SK-MEL-5 (cell line): ENCODE measurements at regions not wholly inside any gene's neighbourhood (a gene's known extent, or its start where the extent isn't known, plus 50 kb on each side); places are given as distances from the start of the nearest gene placed in this dataset.

Experiments used
- DNase-seq: peaks from one replicate; pipeline ENCODE4 v3.0.0-alpha.2; 2016; ENCODE audit warnings: low read depth, low spot score
- in situ Hi-C: cut with HindIII; loops from 2 replicates; pipeline ENCODE4 v1.10.0; 2016; ENCODE audit warnings: low sequenced_read_pairs, high pct_unique_total_duplicates, low pct_unique_long_range_greater_than_20kb

DNA sequence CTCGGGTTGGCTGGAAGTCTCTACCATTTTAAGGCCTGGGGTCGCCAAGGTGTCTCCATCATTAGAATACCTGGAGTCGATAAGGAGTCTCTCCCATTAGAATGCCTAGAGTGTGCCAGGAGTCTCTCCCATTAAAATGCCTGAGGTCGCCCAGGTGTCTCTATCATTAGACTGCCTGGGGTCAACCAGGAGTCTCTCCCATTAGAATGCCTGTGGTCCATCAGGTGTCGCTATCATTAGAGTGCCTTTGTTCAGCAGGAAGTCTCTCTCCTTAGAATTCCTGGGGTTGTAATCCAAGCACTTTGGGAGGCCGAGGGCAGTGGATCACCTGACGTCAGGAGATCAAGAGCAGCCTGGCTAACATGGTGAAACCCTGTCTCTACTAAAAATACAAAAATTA, 1533.0 kb downstream of the UQCRFS1 start:
- in situ Hi-C loops = no loop called here
- no peak for DNase-seq

DNA sequence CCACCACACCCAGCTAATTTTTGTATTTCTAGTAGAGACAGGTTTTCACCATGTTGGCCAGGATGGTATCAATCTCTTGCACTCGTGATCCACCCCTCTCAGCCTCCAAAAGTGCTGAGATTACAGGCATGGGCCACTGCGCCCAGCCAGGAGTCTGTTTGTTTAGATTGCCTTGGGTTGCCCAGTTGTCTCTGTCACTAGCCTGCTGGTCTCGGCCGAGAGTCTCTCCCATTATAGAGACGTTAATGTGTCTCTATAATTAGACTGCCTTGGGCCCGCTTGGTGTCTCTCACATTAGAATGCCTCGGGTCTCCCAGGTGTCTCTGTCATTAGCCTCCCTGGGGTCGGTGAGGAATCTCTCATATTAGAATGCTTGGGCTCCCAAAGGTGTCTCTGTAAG, 1533.6 kb downstream of the UQCRFS1 start:
- no peak for DNase-seq
- in situ Hi-C loops = no loop called here

DNA sequence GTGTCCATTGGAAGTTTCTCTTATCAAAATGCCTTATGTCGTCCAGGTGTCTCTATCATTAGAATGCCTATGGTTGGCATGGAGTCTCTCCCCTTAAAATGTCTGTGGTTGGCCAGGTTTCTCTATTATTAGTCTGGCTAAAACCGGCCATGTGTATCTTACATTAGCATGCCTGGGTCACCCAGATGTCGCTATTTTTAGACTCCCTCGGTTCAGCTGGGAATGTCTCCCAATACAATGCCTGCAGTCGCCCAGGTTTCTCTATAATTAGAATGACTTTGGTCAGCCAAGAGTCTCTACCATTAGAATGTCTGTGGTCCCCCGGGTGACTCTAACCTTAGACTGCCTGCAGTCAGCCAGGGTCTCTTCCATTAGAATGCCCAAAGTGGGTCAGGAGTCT, 1536.1 kb downstream of the UQCRFS1 start:
- in situ Hi-C loops = no loop called here
- DNase-seq = no peak

DNA sequence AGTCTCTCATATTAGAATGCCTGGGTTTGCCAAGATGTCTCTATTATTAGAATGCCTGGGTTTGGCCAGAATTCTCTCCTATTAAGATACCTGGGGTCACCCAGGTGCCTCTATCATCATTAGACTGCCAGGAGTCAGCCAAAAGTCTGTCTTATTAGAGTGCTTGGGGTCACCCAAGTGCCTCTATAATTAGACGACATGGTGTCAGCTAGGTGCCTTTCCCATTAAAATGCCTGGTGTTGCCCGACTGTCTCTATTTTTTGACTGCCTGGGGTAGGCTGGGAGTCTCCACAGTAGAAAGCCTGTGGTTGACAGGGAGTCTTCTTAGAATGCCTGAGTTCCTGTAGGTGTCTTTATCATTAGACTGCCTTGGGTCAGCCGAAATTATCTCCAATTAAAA, 1536.6 kb downstream of the UQCRFS1 start:
- in situ Hi-C loops = no loop called here
- DNase-seq = no peak

DNA sequence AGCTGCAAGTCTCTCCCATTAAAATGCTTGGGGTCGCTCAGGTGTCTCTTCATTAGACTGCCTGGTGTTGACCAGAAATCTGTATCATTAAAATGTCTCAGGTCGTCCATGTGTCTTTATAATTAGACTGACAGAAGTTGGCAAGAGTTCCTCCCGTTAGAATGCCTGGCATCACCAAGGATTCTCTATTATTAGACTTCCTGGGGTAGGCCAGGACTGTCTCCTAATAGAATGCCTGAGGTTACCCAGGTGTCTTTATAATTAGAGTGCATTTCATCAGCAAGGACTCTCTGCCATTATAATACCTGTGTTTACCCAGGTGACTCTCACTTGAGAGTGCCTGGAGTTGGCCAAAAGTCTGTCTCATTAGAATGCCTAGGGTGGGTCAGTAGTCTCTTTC, 1537.2 kb downstream of the UQCRFS1 start:
- in situ Hi-C loops = no loop called here

DNA sequence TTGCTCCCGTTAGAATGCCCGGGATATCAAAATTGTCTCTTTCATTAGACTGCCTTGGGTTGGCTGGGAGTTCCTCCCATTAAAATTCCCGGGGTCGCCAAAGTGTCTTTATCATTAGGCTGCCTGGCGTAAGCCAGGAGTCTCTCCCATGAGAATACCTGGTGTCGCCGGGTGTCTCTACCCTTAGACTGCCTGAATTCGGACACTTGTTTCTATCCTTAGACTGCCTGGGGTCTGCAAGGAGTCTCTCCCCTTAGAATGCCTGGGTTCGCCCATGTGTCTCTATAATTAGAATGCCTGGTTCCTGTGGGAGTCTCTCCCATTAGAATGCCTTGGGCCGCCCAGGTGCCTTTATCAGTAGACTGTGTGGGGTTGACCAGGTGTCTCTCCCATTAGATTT, 1538.2 kb downstream of the UQCRFS1 start:
- in situ Hi-C loops = no loop called here
- DNase-seq = no peak

More for the DNA sequence above, 1537.2 kb downstream of the UQCRFS1 start:
- DNase-seq = no peak

DNA sequence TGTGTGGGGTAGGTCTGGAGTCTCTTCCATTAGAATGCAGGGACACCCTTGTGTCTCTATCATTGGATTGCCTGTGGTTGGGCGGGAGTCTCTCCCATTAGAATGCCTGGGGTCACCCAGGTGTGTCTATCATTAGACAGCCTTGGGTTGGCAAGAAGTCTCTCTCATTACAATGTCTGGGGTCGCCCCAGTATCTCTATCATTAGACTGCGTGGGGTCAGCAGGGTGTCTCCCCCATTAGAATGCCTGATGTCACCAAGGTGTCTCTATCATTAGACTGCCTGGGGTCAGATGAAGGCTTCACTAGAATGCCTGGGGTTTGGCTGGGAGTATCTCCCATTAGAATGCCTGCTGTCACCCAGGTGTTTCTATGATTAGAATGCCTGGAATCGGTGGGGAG, 1539.0 kb downstream of the UQCRFS1 start:
- no peak for DNase-seq
- in situ Hi-C loops = no loop called here

DNA sequence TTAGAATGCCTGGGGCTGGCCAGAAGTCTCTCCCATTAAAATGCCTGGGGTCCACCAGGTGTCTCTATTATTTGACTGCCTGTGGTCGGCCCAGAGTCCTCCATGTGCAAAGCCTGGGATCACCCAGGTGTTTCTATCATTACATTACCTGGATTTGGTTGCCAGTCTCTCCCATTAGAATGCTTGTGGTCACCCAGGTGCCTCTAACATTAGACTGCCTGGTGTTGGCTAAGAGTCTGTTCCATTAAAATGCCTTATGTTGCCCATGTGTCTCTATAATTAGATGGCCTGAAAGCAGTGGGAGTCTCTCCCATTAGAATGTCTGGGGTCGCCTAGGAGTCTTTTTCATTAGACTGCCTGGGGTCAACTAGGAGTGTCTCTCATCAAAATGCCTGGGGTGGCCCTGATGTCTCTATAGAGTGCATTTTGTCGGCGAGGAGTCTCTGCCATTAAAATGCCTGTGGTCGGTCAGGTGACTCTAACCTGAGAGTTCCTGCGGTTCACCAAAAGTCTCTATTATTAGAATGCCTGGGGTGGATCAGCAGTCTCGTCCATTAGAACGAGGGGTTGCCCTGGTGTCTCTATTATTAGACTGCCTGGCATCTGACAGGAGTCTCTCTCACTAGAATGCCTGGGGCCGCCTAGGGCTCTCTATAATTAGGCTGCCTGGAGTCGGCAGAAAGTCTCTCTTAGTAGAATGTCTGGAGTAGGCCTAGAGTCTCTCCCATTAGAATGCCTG, 1540.5 kb downstream of the UQCRFS1 start:
- in situ Hi-C loops = no loop called here
- DNase-seq = no peak

DNA sequence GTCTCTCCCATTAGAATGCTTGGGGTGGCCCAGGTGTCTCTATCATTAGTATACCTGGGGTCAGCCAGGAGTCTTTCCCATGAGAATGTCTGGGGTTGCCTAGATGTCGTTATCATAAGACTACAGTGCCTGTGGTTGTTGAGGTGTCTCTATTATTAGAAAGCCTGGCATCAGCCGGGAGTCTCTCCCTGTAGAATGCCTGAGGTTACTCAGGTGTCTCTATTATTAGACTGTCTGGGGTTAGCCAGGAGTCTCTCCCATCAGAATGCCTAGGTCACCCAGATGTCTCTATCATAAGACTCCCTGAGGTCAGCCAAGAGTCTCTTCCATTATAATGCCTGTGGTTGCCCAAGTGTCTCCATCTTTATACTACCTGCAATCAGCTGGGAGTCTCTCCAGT, 1541.1 kb downstream of the UQCRFS1 start:
- no peak for DNase-seq
- in situ Hi-C loops = no loop called here

DNA sequence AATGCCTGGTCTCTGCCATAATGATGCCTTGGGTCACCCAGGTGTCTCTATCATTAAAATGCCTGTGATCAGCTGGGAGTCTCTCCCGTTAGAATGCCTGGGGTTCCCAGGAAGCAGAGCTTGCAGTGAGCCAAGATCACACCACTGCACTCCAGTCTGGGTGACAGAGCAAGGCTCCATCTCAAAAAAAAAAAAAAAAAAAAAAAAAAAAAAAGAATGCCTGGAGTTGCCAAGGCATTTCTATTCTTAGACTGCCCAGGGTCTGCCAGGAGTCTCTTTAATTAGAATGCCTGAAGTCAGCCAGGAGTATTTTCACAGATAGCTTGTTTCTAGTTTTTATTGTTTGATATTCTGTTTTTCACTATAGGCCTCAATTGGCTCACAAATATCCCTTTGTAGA, 1552.5 kb downstream of the UQCRFS1 start:
- in situ Hi-C loops = no loop called here
- DNase-seq = no peak

DNA sequence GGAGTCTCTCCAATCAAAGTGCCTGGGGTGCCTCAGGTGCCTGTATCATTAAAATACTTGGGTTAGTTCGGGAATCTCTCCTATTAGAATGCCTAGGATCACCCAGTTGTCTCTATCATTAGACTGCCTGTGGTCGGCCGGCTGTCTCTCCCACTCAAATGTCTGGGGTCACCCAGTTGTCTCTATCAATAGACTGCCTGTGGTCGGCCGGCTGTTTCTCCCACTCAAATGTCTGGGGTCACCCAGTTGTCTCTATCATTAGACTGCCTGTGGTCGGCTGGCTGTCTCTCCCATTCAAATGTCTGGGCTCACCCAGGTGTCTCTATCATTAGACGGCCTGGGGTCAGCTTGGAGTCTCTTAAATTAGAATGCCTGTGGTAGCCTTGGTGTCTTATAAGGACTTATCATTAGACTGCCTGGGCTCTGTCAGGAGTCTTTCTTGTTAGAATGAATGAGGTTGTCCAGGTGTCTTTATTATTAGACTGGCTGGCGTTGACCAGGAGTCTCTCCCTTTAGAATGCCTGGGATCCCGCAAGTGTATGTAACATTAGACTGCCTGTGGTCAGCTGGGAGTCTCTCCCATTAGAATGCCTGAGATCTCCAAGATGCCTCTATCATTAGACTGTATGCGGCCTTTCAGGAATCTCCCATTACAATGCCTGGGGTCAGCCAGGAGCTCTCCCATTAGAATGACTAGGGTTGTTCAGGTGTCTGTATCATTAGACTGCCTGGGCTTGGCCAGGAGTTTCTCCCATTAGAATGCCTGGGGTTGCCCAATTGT, 1555.5 kb downstream of the UQCRFS1 start:
- in situ Hi-C loops = no loop called here
- DNase-seq = no peak

DNA sequence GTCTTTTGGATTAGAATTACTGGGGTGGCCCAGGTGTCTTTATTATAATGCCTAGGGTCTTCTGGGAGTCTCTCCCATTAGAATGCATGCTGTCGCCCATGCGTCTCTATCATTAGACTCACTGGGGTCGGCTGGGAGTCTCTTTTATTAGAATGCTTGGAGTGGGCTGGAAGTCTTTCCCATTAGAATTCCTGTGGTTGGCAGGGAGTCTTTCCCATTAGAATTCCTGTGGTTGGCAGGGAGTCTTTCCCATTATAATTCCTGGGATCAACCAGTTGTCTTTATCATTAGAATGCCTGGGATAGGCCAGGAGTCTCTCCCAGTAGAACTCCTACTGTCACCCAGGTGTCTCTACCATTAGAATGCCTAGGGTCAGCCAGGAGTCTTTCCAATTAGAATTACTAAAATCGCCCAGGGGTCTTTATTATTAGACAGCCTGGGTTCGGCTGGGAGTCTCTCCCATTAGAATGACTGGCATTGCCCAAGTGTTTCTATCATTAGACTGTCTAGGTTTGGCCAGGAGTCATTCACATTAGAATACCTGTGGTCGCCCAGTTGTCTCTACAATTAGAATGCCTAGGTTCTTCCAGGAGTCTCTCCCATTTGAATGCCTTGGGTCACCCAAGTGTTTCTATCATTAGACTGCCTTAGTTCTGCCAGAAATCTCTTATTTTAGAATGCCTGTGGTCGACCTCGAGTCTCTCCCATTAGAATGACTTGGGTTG, 1558.5 kb downstream of the UQCRFS1 start:
- in situ Hi-C loops = no loop called here

DNA sequence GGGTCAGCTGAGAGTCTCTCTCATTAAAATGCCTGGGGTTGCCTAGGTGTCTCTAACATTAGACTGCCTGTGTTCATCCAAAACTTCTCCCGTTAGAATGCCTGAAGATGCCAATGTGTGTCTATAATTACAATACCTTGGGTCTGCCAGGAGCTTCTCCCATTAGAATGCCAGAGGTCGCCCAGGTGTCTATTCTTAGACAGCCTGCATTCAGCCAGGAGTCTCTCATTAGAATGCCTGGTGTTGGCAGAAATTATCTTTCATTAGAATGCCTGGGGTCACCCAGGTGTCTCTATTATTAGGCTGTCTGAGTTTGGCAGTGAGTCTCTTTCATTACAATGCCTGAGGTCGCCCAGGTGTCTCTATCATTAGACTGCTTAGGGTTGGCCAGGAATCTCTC, 1560.2 kb downstream of the UQCRFS1 start:
- DNase-seq = no peak
- in situ Hi-C loops = no loop called here

More for the DNA sequence above, 1558.5 kb downstream of the UQCRFS1 start:
- DNase-seq = no peak

DNA sequence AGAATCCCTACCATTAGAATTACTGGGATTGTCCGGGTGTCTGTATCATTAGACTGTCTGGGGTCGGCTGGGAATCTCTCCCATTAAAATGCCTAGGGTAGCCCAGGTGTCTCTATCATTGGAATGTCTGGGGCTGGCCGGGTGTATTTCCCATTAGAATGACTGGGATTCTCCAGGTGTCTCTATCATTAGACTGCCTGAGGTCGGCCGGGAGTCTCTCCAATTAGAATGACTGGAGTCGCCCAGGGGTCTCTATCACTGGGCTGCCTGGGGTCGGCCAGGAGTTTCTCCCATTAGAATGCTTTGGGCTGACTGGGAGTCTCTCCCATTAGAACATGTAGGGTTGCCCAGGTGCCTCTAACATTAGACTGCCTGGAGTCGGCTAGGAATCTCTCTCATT, 1560.7 kb downstream of the UQCRFS1 start:
- no peak for DNase-seq
- in situ Hi-C loops = no loop called here

DNA sequence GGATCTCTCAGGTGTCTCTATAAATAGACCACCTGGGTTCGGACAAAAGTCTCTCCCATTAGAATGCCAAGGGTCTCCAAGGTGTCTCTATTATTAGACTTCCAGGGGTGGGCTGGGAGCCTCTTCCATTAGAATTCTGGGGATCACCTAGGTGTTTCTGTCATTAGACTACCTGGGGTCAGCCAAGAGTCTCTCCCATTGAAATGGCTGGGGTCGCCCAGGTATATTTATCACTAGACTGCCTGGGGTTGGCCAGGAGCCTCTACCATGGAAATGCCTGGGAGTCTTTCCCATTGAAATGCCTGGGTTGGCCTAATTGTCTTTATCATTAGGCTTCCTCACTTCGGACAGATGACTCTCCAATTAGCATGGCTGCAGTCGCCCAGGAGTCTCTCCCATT, 1565.5 kb downstream of the UQCRFS1 start:
- DNase-seq = no peak
- in situ Hi-C loops = no loop called here

DNA sequence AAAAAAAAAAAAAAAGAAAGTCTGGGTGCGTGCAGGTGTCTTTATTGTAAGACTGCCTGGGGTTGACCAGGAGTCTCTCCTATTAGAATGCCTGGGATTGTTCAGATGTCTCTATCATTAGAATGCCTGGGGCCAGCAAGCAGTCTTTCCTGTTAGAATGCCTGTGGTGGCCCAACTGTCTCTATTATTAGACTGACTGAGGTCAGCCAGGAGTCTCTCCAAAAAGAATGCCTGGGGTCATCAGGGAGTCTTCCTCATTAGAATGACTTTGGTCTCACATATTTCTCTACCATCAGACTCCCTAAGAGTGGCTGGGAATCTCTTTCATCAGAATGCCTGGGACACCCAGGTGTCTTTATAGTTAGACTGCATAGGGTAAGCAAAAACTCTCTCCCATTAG, 1577.5 kb downstream of the UQCRFS1 start:
- DNase-seq = no peak
- in situ Hi-C loops = no loop called here

DNA sequence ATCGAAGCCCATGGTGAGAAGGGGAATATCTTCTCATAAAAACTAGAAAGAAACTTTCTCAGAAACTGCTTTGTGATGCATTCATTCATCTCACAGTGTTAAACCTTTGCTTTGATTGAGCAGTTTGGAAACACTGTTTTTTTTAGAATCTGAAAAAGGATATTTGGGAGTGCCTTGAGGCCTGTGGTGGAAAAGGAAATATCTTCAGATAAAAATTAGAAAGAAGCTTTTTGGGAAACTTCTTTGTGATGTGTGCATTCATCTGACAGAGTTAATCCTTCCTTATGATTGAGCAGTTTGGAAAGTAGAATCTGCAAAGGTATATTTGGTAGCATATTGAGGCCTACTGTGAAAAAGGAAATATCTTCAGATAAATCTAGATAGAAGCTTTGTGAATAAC, 1594.9 kb downstream of the UQCRFS1 start:
- in situ Hi-C loops = no loop called here
- no peak for DNase-seq

DNA sequence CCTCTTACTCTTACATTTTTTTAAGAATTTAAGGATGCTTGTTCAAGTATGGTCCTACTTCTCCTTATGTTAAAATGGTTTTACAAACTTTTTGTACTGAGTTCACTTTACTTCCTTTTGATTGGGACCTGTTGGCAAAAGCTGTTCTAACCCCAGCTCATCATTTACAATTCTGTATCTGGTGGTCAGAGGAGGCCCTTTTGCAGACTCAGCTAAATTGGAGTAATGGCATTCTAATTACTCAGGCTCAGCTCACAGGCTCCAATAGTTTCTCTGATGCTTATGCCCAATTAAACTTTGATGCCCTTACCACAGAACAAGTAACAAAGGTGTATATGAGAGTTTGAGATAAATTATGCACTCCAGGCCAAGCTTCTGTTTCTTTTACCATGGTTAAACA, 1632.0 kb downstream of the UQCRFS1 start:
- in situ Hi-C loops = no loop called here
- no peak for DNase-seq
